ENCODE measurements at regions not wholly inside any gene's neighbourhood (a gene's known extent, or its start where the extent isn't known, plus 50 kb on each side); places are given as distances from the start of the nearest gene placed in this dataset.

- DNase-seq (ENCODE audit: low read depth in 2 of 2), result no peak
These were observed 116.1 kb upstream of the SH3BP4 start for GRCh38 chr2:234835738-234836137.

DNA sequence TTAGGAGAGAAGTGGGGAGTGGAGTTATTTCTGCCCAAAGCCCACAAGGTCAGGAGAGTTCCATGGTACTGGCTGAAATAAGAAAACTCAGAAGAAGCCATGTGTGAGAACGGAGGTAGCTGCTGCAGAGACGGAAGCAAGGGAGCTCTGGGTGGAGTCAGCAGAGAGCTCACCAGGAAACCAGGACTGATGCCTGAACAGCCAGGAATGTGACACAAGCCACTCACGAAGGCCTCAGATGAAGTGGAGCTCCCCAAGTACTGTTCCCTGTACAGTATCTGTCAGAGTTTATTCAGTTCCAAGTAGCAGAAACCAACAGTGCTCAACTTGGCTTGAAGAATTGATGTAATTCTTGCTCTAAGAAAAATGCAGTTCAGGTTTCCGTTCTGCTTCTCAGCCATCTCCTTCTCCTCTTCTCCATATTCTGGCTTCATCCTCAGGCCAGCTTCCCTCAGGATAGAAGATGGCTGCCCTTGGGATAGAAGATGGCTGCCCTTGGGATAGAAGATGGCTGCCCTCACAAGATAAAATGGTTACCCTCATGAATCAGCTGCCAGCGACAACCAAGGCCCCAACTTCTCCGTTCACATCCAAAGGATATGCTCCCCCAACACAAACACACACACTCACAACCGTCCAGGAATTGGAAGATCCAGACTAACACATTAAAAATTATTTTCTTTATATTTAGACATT is 117.4 kb upstream of the SH3BP4 start:
- DNase-seq (ENCODE audit: low read depth in 2 of 2), result no peak

GRCh38 chr2:234830853-234831252 is 121.0 kb upstream of the SH3BP4 start:
- DNase-seq (ENCODE audit: low read depth in 2 of 2), result no peak

DNA sequence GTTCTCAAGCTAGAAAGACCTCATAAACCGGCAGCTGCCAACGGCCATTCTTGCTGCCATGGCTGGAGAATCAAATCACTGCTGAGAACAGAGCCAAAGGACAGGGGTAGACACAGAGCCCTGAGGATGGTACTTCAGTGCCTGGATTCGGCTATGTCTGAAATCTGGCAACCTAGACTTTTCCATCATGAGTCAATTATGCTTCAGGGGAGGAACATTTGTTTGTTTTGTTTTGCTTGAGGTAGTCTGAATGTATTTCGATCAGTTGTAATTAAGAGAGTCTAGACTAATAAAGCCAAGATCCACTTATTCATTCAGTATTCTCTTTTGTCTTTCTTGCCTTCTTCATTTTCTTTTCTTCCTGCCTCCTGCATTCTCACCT is 122.8 kb upstream of the SH3BP4 start:
- no peak for DNase-seq (ENCODE audit: low read depth in 2 of 2)

GRCh38 chr2:234828382-234829073 is 123.3 kb upstream of the SH3BP4 start:
- DNase-seq (ENCODE audit: low read depth in 2 of 2), result no peak

DNA sequence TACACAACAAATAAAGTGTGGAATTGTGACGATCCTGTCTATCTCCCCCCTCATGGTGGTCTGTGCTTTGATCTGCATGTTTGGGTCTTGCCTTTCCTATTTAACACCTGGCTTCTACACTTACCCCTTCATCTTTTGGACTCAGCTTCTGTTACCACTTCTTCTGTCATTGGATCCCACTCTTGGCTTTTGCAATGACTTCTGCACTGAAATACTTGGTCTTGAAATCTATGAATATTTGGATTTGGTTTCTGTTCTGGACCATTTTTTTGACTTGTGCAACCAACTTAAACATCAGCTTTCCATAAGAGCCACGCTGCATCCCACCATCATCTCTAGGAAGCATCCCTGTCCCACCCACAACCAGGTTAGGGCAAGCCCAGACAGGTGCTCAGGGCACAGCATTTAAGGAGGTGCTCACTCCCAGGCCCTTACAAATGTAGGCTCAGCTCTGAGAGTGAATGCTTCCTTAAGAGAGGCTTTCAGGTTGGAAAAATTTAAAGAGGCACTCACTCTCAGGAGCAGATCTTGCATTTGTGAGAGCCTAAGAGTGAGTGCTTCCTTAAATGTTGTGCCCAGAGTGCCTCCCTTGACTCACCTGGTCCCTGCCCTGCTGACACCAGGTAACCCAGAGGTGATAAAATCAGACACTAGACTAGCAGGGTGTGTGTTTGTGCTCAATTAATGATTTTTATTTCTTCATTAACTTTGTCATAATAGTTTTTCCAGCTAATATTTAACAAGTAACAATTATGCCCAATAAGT is 124.5 kb upstream of the SH3BP4 start:
- DNase-seq (ENCODE audit: low read depth in 2 of 2), result no peak

- DNase-seq (ENCODE audit: low read depth in 2 of 2), result no peak
These were observed 125.1 kb upstream of the SH3BP4 start for GRCh38 chr2:234826681-234827080.

DNA sequence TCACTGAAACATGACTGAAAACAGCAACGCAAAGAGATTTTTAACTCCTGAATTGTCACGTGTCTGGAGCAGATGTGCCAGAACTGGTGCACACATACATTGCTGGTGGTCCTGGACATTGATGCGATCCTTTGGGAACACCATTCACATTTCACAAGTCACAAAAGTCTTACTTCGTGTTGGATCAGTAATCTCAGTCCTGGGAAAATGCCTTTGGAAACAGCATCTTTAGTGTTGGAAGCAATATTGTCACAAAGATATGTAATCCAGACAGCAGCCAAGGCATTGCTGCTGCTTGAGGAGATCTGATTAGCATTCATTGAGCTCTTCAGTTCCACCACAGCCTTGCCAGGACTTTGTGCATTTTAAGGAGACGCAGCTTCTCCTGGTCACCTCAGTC is 126.2 kb upstream of the SH3BP4 start:
- no peak for DNase-seq (ENCODE audit: low read depth in 2 of 2)

- no peak for DNase-seq (ENCODE audit: low read depth in 2 of 2)
These were observed 127.9 kb upstream of the SH3BP4 start for GRCh38 chr2:234823877-234824376.

DNA sequence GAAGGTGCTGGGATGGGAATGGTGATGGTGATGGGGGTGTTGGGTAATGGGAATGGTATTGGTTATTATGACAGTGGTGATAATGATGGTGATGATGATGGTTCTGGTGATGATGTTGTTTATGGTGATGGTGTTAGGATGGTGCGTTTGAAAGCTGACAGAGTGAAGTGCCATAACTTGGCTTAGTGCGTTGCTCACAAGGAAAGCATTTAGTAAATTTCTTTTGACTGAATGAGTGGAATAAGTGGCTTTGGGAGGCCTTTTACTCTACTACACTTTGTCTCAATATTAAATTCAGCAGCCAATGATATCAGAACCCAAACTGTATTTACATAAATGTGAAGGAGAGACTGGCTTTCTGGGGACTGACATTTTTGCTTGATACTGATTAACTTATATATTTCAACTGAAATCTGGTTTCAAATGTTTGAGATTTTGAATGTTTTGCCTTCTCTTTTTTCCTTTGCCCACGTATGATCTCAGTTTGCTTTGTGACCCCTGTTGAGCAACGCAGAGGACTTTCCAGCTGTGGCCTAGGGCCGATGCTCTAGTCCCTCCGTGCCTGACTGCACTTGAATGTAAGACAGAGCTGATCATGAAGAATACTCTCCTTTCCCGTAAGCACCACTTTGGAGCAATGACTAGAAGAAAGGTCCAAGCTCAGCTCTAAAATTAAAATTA is 128.5 kb upstream of the SH3BP4 start:
- no peak for DNase-seq (ENCODE audit: low read depth in 2 of 2)

DNA sequence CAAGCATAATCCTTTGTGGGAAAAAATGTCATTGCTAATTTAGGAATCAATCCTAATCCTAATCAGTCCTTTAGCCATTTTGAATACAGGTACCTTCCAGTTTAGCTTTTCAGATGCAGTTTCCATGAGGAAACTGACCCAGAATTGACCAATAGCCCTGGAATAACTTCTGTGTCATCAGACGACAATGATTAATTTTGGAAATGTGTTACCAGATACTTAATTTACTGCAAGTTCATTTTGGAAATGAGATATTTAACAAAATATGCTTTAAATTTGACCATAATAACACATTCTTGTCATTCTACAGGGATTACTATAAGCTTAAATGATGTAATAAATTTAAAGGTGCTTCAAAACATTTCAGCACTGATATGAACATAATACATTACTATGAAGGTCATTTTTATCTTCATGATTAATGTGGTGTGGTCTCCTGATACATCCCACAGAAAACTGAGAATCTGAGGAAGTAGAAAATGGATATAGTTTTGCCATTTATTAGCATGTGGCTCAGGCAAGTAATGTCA is 129.8 kb upstream of the SH3BP4 start:
- DNase-seq (ENCODE audit: low read depth in 2 of 2), result no peak

GRCh38 chr2:234818937-234819336 is 132.9 kb upstream of the SH3BP4 start:
- DNase-seq (ENCODE audit: low read depth in 2 of 2), result no peak

GRCh38 chr2:234816491-234816890 is 135.3 kb upstream of the SH3BP4 start:
- DNase-seq (ENCODE audit: low read depth in 2 of 2), result no peak

- no peak for DNase-seq (ENCODE audit: low read depth in 2 of 2)
These were observed 135.8 kb upstream of the SH3BP4 start for GRCh38 chr2:234816056-234816455.

- no peak for DNase-seq (ENCODE audit: low read depth in 2 of 2)
These were observed 137.4 kb upstream of the SH3BP4 start for GRCh38 chr2:234814374-234814773.

DNA sequence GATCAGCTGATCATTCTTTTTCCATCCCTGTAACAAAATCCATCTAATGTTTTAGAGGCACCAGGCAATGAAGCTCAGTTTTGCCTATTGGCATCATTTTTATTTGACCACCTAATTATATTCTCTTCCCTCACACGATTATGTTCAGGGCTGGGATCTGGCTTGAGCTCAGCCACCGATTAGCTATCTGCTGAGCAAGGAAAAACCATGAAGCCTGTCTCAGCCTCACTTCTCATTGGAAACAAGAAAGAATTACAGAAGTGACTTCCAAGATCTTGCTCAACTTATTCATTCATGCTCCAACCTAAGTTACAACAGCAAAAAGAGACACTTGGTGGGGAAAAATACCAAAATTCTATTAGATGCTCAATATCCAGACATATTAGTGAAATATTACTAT is 139.0 kb upstream of the SH3BP4 start:
- no peak for DNase-seq (ENCODE audit: low read depth in 2 of 2)

- no peak for DNase-seq (ENCODE audit: low read depth in 2 of 2)
These were observed 142.9 kb upstream of the SH3BP4 start for GRCh38 chr2:234808907-234809306.

- no peak for DNase-seq (ENCODE audit: low read depth in 2 of 2)
These were observed 145.0 kb upstream of the SH3BP4 start for GRCh38 chr2:234806818-234807217.

GRCh38 chr2:234805836-234806235 is 146.0 kb upstream of the SH3BP4 start:
- DNase-seq (ENCODE audit: low read depth in 2 of 2), result no peak

- DNase-seq (ENCODE audit: low read depth in 2 of 2), result no peak
These were observed 147.1 kb upstream of the SH3BP4 start for GRCh38 chr2:234804704-234805103.

DNA sequence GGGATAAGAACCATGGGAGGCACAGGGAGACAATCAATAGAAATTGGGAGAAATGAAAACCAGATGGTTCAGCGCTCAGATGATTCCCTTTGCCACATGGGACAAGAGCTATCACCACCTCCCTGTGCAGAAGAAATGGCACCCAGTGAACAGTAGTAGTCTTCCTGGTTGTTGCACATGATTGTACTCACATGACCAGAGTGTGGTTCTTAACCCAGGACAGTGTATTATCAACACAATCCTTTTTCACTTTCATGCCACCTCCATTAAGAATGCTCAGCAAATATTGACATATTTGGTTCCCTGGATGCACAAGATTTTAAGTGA is 149.0 kb upstream of the SH3BP4 start:
- DNase-seq (ENCODE audit: low read depth in 2 of 2), result no peak

Measured in stimulated activated CD8-positive, alpha-beta memory T cell treated with anti-CD3 and anti-CD28 coated beads, Interleukin-2, amount 100 ng/mL, for 48 hours (primary cell).